H9 (cell line): ENCODE measurements at regions not wholly inside any gene's neighbourhood (a gene's known extent, or its start where the extent isn't known, plus 50 kb on each side); places are given as distances from the start of the nearest gene placed in this dataset.

Experiments used
- DNase-seq: peaks from one replicate; pipeline ENCODE4 v3.0.0-alpha.2; 2017
- H2AFZ ChIP-seq: one replicate; pipeline ENCODE4 v1.6.1; 2013; ENCODE audit warnings: mild to moderate bottlenecking, low read length, control low read depth, moderate library complexity
- H2AK5ac ChIP-seq: 2 replicates; pipeline ENCODE4 v1.6.1; 2013; ENCODE audit warnings: low read length, control low read depth, mixed read lengths; ENCODE audit not compliant: insufficient read length
- H2BK120ac ChIP-seq: one replicate; pipeline ENCODE4 v1.6.1; 2013; ENCODE audit warnings: low read depth, mild to moderate bottlenecking, low read length, control low read depth, inconsistent platforms; ENCODE audit not compliant: poor library complexity, severe bottlenecking
- H2BK12ac ChIP-seq: 2 replicates; pipeline ENCODE4 v1.6.1; 2013; ENCODE audit warnings: low read length, control low read depth, mixed read lengths, low read depth; ENCODE audit not compliant: insufficient read length
- H2BK15ac ChIP-seq: 2 replicates; pipeline ENCODE4 v1.6.1; 2013; ENCODE audit warnings: low read depth, low read length, control low read depth
- H2BK20ac ChIP-seq: one replicate; pipeline ENCODE4 v1.6.1; 2013; ENCODE audit warnings: low read depth, mild to moderate bottlenecking, low read length, control low read depth, inconsistent platforms; ENCODE audit not compliant: poor library complexity, severe bottlenecking
- H2BK5ac ChIP-seq: 2 replicates; pipeline ENCODE4 v1.6.1; 2013; ENCODE audit warnings: low read length, control low read depth, mixed read lengths; ENCODE audit not compliant: insufficient read length
- H3K14ac ChIP-seq: 2 replicates; pipeline ENCODE4 v1.6.1; 2013; ENCODE audit warnings: low read length, control low read depth; ENCODE audit not compliant: insufficient read depth
- H3K18ac ChIP-seq: 2 replicates; pipeline ENCODE4 v1.6.1; 2013; ENCODE audit warnings: low read depth, mild to moderate bottlenecking, mixed read lengths, low read length, control low read depth; ENCODE audit not compliant: insufficient read length
- H3K23ac ChIP-seq: 2 replicates; pipeline ENCODE4 v1.6.1; 2013; ENCODE audit warnings: low read length, control low read depth, mixed read lengths, low read depth; ENCODE audit not compliant: insufficient read length
- H3K23me2 ChIP-seq: 2 replicates; pipeline ENCODE4 v1.6.1; 2013; ENCODE audit warnings: low read depth, mild to moderate bottlenecking, mixed read lengths, low read length, control low read depth; ENCODE audit not compliant: insufficient read length, poor library complexity, severe bottlenecking
- H3K27ac ChIP-seq: 2 replicates; pipeline ENCODE4 v1.5.1; 2013; ENCODE audit warnings: low read length, control low read depth, mixed read lengths, low read depth; ENCODE audit not compliant: insufficient read length
- H3K27me3 ChIP-seq: 2 replicates; pipeline ENCODE4 v1.6.1; 2013; ENCODE audit warnings: low read length, control low read depth, inconsistent platforms; ENCODE audit not compliant: insufficient read depth
- H3K4ac ChIP-seq: 2 replicates; pipeline ENCODE4 v1.6.1; 2013; ENCODE audit warnings: low read depth, mild to moderate bottlenecking, control low read depth, inconsistent platforms, low read length, moderate library complexity
- H3K4me1 ChIP-seq: 2 replicates; pipeline ENCODE4 v1.6.1; 2013; ENCODE audit warnings: low read length, control low read depth, inconsistent platforms; ENCODE audit not compliant: insufficient read depth
- H3K4me2 ChIP-seq: 2 replicates; pipeline ENCODE4 v1.6.1; 2013; ENCODE audit warnings: low read length, control low read depth, mixed read lengths; ENCODE audit not compliant: insufficient read length, insufficient read depth
- H3K56ac ChIP-seq: 2 replicates; pipeline ENCODE4 v1.6.1; 2013; ENCODE audit warnings: low read depth, mild to moderate bottlenecking, mixed read lengths, low read length, control low read depth; ENCODE audit not compliant: insufficient read length
- H3K79me1 ChIP-seq: 2 replicates; pipeline ENCODE4 v1.6.1; 2013; ENCODE audit warnings: low read depth, mild to moderate bottlenecking, moderate library complexity, low read length, control low read depth, inconsistent platforms; ENCODE audit not compliant: insufficient read depth, poor library complexity, severe bottlenecking
- H3K79me2 ChIP-seq: 2 replicates; pipeline ENCODE4 v1.6.1; 2013; ENCODE audit warnings: low read length, control low read depth, inconsistent platforms; ENCODE audit not compliant: insufficient read depth
- H3K9ac ChIP-seq: 2 replicates; pipeline ENCODE4 v1.6.1; 2013; ENCODE audit warnings: low read length, control low read depth, mixed read lengths; ENCODE audit not compliant: insufficient read length; ENCODE audit errors: extremely low read depth
- H3K9me3 ChIP-seq: one replicate; pipeline ENCODE4 v1.6.1; 2013; ENCODE audit warnings: low read depth, low read length, inconsistent platforms; ENCODE audit not compliant: control insufficient read depth
- H3T11ph ChIP-seq: one replicate; pipeline ENCODE4 v1.6.1; 2013; ENCODE audit warnings: mild to moderate bottlenecking, low read length, control low read depth, inconsistent platforms
- H4K20me1 ChIP-seq: one replicate; pipeline ENCODE4 v1.6.1; 2013; ENCODE audit not compliant: control insufficient read depth, insufficient read length, insufficient read depth
- H4K5ac ChIP-seq: 2 replicates; pipeline ENCODE4 v1.6.1; 2013; ENCODE audit warnings: low read depth, mild to moderate bottlenecking, mixed read lengths, low read length, control low read depth; ENCODE audit not compliant: insufficient read length
- H4K8ac ChIP-seq: replicated peaks from 2 replicates; pipeline ENCODE4 v1.6.1; 2013; ENCODE audit warnings: low read length, control low read depth, mixed read lengths, low read depth; ENCODE audit not compliant: insufficient read length
- H4K91ac ChIP-seq: 2 replicates; pipeline ENCODE4 v1.6.1; 2013; ENCODE audit warnings: low read depth, mild to moderate bottlenecking, moderate library complexity, mixed read lengths, low read length, control low read depth; ENCODE audit not compliant: insufficient read length
- H3K27ac Mint-ChIP-seq, 3 experiments: 2 replicates in 2 of 3; 3 replicates in 1 of 3; pipeline ENCODE4 v1.8.0; 2020 to 2021; ENCODE audit warnings: mixed read lengths in 3 of 3, mild to moderate bottlenecking in 1 of 3, moderate library complexity in 1 of 3
- H3K27me3 Mint-ChIP-seq: 2 replicates; pipeline ENCODE4 v1.8.0; 2021; ENCODE audit warnings: low read depth, mild to moderate bottlenecking, moderate library complexity, mixed read lengths
- H3K36me3 Mint-ChIP-seq, 3 experiments: 2 replicates in 2 of 3; 3 replicates in 1 of 3; pipeline ENCODE4 v1.8.0; 2020 to 2021; ENCODE audit warnings: low read depth in 3 of 3, mixed read lengths in 3 of 3; ENCODE audit not compliant: insufficient read depth in 1 of 3
- H3K4me1 Mint-ChIP-seq, 2 experiments: 2 replicates each; pipeline ENCODE4 v1.8.0; 2020; ENCODE audit warnings: mixed read lengths in 2 of 2
- H3K4me3 Mint-ChIP-seq, 2 experiments: 2 replicates in 1 of 2; 3 replicates in 1 of 2; pipeline ENCODE4 v1.8.0; 2020 to 2021; ENCODE audit warnings: mild to moderate bottlenecking in 2 of 2, mixed read lengths in 2 of 2, moderate library complexity in 1 of 2
- H3K9me3 Mint-ChIP-seq, 2 experiments: 2 replicates in 1 of 2; 3 replicates in 1 of 2; pipeline ENCODE4 v1.8.0; 2020; ENCODE audit warnings: mild to moderate bottlenecking in 2 of 2, mixed read lengths in 2 of 2, moderate library complexity in 1 of 2
- WGBS: extraction: QIAGEN DNeasy Blood & Tissue Kit; methylation state at CpG from one replicate; pipeline ENCODE4 v1.1.7; 2013; ENCODE audit warnings: missing lambda C conversion rate, low lambda C conversion rate, mixed read lengths; ENCODE audit not compliant: insufficient read length; ENCODE audit errors: extremely low coverage; 5-methylcytosine and 5-hydroxymethylcytosine counted together
- TF ChIP-seq, protein P1 (sequence below): fragments of 200-600 bp; sonication (generic); conservative IDR thresholded peaks from 3 replicates; pipeline ENCODE4 v1.8.0; 2021; ENCODE audit warnings: antibody characterized with exemption, mild to moderate bottlenecking

DNA sequence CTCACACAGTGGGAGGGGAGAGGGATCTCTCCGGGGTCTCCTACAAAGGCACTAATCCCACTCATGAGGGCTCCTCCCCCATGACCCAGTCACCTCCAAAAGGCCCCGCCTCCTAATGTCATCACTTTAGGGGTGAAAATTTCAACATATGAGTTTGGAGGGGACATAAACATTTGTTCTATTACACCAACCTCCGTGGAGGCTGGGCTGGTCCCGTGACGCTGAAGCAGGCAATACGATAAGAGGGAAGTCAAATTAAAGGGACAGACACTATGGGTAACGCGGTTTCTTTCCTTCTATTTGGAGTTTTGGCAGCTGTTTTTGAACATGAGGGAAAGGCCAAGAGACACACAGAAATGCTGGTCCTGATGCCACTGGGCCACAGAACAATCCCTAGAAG lies 175.7 kb upstream of the VASH1 start:
- TF ChIP-seq, protein P1, sequence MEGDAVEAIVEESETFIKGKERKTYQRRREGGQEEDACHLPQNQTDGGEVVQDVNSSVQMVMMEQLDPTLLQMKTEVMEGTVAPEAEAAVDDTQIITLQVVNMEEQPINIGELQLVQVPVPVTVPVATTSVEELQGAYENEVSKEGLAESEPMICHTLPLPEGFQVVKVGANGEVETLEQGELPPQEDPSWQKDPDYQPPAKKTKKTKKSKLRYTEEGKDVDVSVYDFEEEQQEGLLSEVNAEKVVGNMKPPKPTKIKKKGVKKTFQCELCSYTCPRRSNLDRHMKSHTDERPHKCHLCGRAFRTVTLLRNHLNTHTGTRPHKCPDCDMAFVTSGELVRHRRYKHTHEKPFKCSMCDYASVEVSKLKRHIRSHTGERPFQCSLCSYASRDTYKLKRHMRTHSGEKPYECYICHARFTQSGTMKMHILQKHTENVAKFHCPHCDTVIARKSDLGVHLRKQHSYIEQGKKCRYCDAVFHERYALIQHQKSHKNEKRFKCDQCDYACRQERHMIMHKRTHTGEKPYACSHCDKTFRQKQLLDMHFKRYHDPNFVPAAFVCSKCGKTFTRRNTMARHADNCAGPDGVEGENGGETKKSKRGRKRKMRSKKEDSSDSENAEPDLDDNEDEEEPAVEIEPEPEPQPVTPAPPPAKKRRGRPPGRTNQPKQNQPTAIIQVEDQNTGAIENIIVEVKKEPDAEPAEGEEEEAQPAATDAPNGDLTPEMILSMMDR, result no peak
- no peaks in the 10 kb centered on the region for H4K20me1 ChIP-seq
- no peak overlapping the region for H3K27ac Mint-ChIP-seq
- H2BK120ac ChIP-seq, result no peak overlapping the region
- H3T11ph ChIP-seq, result no peak overlapping the region
- H2BK12ac ChIP-seq, result no peak overlapping the region
- no peak overlapping the region for H3K23ac ChIP-seq
- H3K79me2 ChIP-seq, result no peaks in the 10 kb centered on the region
- H2BK15ac ChIP-seq, result no peak overlapping the region
- H3K36me3 Mint-ChIP-seq, result no peaks in the 10 kb centered on the region; a peak in 1 of 7 replicates
- H3K9ac ChIP-seq, result no peak overlapping the region
- no peak for DNase-seq
- no peaks in the 10 kb centered on the region for H3K27me3 Mint-ChIP-seq
- H3K4me1 Mint-ChIP-seq, result 0 out of 4 replicates have a peak, but pooled peaks cover 0 to 2% of the 10 kb centered on the region in 2 experiments
- H3K9me3 Mint-ChIP-seq, result peaks cover 0 to 2% of the 10 kb centered on the region in 2 experiments; a peak in 1 of 5 replicates
- no peak overlapping the region for H3K27ac ChIP-seq
- no peak overlapping the region for H2BK20ac ChIP-seq
- no peak overlapping the region for H4K8ac ChIP-seq
- H3K27me3 ChIP-seq, result no peaks in the 10 kb centered on the region
- H4K5ac ChIP-seq, result no peak overlapping the region
- H3K4ac ChIP-seq, result no peak overlapping the region
- H4K91ac ChIP-seq, result no peak overlapping the region
- H3K14ac ChIP-seq, result no peak overlapping the region
- H3K4me2 ChIP-seq, result no peak overlapping the region
- H3K56ac ChIP-seq, result no peak overlapping the region
- no peaks in the 10 kb centered on the region for H3K9me3 ChIP-seq
- WGBS, result no CpG with 5 or more reads among the region's 8 CpGs
- no peak overlapping the region for H2AK5ac ChIP-seq
- no peaks in the 10 kb centered on the region for H3K79me1 ChIP-seq
- no peak overlapping the region for H3K18ac ChIP-seq
- no peak overlapping the region for H2AFZ ChIP-seq
- H3K4me3 Mint-ChIP-seq, result no peak overlapping the region
- H3K4me1 ChIP-seq, result no peaks in the 10 kb centered on the region
- no peak overlapping the region for H2BK5ac ChIP-seq
- H3K23me2 ChIP-seq, result no peaks in the 10 kb centered on the region
